Retina (tissue), 1 donor: ENCODE measurements at regions not wholly inside any gene's neighbourhood (a gene's known extent, or its start where the extent isn't known, plus 50 kb on each side); places are given as distances from the start of the nearest gene placed in this dataset.
A peak's percentile ranks its signal among the peaks of the same experiment; 100 is the strongest.
"Not testable (repeated sequence)": the region's sequence is repeated elsewhere in the genome, so short reads cannot be mapped to it uniquely, and the experiment has no call there.

Experiments used
- DNase-seq: peaks from one replicate; pipeline ENCODE4 v3.0.0-alpha.2; 2016

DNA sequence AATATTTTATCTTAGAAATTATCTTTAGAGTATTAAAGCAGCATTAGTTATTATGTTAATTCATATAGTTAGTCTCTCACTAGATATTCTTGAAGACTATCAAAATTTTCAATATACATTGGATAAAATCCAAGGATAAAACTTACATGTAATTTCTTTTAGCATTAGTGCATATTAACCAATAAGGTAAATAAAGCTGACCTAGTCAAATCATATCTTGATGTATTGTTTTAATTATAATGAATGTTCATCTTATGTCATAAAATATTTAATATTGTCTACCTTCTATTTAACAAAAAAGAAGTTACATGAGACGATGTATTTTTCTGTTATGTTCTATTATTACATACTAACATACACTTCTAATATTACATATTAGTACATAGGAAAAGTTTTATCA lies 301.7 kb upstream of the DAB2 start:
- DNase-seq = no peak

DNA sequence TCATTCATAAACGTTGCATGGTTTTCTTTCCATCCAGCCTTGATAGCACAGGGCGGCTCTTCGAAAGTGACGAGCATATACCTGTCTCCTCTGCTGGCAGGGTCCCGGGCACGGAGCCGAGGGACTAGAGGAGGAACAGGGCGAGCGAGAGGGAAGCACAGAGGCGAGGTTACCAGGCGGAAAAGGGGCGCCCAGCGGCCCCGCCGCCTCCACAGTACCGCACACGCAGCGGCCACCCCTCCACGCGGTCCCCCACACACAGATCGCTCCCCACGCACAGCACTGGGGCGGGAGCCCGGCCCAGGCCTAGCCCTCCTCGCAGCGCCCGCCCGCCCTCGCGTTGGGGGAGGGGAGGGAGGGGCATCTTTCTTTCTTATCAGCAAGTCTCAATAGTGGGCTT lies 296.6 kb upstream of the DAB2 start:
- DNase-seq = no peak

DNA sequence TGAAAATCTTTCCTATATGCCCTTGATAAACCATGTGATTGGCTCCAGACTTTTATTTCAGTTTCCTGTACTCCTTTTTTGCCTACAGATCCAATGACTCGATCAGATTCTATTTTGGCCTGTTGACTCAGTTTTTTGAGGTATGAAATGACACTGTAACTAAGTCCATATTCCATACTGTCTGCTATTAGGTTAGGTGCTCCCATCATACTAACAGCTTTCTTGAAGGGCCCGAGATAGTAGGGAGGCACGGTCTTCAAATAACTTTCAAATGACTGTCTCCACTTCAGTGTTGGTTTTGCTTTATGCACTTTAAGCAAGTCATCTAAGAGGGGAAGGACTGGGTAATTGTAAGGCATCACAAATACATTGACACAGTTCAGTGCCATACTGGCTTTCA lies 295.4 kb upstream of the DAB2 start:
- DNase-seq = no peak

DNA sequence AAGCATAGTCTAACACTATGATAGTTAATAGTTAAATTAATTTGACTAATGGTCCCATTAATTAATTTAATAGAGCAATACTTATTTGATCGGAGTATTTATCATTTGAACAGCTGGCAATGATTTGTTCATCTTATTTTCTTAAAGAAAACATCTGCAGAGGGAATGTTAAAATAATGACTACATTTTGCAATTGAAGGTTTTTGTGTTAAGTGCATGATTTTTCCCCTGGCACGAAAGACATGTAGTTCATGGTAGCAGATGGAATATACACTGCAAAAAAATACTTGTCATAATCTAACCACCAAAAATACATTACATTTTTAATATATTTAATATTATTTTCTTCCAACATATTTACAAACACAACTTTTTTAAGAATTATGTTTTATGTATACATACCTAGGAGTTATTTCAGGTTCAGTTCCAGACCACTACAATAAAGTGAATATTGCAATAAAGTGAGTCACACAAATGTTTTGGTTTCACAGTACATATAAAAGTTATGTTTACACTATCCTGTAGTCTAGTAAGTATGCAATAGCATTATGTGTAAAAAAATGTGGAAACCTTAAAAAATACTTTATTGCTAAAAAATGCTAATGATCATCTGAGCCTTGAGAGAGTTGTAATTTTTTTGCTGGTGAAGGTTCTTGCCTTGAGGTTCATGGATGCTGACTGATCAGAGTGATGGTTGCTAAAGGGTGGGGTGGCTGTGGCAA lies 292.6 kb upstream of the DAB2 start:
- DNase-seq = no peak

DNA sequence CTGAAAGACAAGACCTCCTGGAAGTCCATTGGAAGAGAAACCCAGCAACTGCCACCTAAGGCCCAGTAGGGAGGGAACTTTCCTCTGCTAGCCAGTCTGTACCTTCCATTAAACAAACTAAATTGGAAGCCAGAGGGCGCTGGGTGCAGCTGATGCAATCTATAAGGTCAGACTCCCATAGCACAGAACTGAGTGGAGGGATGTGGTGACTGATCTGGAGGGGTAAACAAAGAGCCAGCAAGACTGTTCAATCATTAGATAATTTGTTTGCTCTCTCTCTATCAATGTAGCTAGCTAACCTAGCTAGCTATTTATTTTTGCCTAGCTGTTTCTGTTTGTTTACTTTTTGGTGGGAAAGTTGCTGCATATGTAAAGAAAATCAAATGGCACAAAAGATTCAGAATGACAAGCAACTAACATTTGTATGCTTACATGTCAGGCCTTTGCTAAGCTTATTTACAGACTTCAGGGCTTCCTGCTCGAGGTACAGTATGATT lies 291.8 kb upstream of the DAB2 start:
- peak; percentile 26 for DNase-seq

DNA sequence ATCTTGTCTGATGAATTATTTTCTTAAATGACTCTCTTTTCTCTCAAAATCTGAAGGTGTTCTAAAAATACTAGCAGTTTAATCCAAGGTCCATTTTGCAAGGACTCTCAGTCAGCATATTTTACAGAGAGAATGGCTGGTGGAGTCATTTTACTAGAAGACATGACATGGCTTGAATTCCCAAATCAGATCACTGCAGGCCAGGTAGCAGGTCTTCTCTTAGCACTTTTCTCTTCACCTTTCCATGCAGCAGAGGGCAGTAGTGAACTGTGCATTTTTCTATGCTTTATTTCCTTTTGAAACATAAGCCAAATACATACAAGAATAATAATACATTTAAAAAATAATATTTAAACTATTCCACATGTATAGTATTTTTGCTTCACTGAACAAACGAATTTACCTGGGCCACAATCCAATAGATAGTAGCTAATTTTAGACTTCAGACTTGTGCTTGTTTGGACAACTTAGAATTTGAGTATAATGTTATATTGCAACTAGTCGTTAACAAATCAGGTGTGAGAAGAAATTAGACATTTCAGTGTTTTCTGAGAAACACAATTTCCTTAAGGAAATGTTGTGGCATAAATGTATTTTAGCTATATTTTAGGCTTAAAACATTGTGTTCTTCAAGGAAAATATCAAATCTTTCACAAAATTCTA lies 289.4 kb upstream of the DAB2 start:
- DNase-seq = peak; percentile 28

DNA sequence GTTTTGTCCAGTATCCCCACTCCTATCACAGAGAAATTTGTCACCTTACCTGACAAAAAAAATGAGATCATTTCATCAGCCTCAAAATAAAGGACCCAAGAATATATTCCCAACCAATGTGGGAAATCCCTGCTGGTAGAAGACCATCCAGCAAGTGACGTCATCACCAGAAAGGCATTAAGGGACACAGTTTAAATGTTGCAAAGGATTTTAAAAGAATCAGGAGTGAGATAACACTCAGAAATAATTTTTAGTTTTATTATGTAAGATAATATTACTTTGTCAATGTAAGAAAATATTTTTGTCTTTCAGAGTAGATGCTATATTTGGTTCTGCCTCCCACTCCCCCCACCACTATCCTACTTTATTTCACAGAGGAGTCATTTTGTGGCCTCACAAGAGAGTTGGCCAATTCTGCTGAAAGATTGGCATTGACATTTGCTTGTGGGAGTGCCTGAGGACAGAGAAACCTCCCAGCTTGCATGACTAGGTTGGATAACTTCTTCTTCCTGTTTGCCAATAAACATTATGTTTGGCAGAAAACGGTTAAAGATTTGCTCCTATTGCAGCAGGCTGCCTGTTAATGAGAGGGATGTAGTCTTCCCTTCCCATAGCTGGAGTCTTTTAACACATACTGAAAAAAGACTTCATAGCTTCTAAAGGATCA lies 288.6 kb upstream of the DAB2 start:
- DNase-seq = peak; percentile 5

DNA sequence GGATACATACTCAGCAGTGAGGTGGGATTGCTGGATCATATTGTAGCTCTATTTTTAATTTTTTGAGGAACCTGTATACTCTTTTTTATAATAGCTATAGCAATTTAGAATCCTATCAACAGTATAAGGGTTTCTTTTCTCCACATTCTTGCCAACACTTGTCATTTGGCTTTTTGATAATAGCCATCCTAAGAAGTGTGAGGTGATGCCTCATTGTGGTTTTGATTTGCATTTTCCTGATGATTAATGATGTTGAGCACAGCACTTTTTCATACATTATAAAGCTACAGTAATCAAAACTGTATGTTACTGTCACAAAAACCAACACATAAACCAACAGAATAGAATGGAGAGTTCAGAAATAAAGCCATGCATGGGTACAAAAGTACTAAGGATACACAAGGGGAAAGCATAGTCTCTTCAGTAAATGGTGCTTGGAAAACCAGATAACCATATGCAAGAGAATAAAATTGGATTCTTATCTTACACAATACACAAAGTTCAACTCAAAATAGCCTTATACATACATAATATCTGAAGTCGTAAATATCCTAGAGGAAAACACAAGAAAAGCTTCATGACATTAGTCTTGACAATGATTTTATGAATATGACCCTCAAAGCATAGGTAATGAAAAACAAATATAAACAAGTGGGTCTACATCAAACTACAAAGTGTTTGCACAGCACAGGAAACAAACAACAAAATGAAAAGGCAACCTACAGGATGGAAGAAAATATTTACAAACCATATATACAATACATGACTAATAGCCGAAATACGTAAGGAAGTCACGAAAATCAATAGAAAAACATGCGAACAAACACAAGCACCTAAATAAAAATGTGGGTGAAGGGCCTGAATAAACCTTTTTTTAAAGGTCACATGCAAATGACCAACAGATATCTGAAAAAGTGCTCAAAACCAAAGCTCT lies 287.8 kb upstream of the DAB2 start:
- no peak for DNase-seq

DNA sequence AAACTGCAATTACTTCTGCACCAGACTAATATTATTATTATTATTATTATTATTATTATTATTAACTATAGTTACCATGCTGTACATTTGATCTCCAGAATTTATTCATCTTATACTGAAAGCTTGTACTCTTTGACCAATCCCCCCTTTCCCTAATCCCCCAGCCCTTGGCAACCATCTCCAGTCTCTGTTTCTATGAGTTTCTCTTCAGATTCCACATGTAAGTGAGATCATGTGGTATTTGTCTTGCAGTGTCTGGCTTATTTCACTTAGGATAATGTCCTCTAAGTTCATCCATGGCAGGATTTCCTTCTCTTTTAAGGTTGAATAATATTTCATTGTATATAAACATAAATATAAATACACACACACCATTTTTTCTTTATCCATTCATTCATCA lies 287.0 kb upstream of the DAB2 start:
- no peak for DNase-seq

DNA sequence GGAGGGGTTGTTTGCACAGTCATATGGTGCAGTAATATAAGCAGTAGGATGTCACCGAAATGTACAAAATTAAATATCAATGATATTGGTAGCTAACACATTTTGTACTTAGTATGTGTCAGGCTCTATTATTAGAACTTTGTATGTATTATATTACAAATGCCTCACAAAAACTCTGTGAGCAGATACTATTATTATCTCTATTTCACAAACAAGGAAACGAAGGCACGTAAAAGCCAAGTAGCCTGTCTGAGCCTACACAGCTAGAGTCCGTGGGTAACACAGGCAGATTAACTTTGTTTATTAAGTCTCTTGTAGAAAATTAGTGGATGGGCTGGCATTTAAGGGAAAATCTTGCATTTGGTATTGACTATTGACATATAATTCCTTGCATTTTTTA lies 284.3 kb upstream of the DAB2 start:
- no peak for DNase-seq

DNA sequence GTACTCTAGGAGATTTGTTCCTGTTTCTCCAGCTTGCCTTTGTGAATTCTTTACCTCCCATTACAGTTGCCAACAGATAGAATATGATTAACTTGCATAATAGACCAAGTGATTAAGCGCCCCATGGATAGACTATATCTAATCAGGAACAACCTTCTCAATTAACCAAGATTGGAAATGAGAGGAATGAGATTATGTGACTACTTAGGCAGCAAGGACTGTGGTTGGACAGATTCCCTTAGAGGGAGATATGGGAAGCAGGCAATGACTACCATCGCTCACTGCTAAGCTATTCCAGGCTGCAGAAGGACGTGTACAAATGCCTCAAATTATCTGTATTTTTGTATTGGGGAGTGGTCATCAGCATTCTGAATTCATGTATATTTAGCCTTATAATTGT lies 278.1 kb upstream of the DAB2 start:
- DNase-seq = no peak

DNA sequence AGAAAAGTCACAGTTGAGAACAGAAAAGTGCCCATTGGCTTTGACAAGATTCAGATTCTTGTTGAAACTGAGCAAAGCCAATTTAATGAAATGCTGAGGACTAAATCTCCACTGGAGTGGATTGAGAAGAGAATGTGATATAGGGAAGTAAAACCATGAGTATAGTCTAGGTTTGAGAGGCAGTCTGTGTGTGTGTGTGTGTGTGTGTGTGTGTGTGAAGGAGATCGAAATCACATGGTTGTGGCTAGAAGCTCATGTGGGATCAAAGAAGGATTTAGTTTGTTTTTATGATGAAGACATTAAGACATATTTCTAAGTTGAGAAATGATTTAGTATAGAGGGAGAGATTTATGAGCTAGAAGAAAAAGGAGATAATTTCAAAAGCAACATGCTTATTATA lies 275.7 kb upstream of the DAB2 start:
- DNase-seq = no peak

DNA sequence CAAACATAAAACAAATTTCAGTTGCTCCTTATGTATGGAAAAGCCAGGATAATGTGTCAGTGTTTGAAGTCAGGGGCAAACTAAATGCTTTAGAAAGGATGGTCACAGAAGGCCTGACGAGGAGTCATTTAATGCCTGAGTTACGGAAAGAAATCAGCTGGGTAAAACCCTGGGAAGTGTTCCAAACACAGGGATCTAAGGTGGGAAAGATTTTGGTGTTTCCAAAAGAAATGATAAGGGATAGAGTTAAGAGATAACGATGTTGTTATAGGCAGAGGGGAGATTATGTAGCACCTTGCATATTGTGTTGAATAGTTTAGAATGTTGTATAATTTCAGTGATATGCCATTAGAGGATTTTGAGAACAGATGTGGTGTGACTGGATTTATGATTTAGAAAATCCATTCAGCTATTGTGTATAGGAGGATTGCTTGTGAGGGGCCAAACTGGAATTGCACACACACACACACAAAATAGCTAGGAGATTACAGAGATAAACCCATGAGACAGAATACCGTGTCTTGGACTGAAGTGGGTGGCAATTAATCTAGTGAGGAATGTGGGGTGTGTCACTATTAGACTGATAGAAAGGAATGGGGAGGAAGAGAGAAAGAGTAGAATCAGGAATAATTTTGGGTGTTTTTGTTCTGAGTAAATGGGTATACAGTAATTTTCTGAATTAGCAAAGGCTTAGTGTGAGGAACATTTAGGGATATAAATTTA lies 274.2 kb upstream of the DAB2 start:
- no peak for DNase-seq

DNA sequence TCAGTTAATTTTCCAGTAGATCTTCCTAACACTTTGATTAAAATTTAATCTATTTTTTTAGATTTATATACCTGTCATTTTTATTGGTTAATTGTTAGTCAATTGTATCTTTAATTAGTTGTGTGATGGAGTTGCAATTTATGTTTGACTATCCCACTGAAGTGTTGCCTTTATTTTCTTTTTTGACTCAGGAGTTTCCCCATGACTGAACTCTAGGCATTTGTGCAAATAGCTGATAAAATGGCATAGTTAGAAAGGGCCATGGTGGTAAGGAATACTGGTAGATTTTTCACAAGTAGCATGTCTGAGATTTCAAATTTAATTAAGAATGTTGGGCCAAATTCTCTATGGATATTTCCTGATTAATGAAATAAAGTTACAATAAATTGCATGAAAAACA lies 273.1 kb upstream of the DAB2 start:
- DNase-seq = peak; percentile 3

DNA sequence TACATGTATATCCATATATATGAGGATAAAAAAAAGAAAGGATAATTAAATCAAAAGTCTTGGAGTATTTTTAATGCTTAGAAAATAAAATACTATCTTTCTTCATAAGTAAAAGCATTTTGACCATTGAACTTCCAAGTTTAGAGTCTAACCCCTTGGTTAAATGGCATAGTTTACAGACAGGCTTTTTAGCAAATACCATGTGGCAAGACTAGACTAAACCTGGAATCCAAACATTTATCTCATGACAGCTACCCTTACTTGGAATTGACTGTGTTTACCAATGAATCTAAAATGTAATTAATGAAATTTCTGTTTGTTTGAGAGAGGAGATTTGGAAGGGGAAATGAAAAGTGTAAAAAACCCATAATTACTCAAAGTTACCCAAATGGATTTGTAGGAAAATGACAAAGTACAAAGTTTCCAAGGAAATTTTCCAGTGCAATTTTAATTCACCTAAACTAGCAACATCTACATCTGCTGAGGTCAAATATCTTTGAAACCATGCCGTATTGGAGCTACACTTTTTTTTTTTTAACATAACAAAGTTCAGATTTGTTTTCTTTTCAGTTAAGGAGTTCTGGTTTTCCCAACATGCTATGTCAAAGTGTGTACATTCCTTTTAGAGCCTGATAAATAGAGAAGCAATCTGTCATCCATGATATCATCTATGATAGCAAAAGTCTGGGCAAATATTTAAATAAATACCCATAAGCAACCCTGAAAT lies 272.1 kb upstream of the DAB2 start:
- DNase-seq = no peak

DNA sequence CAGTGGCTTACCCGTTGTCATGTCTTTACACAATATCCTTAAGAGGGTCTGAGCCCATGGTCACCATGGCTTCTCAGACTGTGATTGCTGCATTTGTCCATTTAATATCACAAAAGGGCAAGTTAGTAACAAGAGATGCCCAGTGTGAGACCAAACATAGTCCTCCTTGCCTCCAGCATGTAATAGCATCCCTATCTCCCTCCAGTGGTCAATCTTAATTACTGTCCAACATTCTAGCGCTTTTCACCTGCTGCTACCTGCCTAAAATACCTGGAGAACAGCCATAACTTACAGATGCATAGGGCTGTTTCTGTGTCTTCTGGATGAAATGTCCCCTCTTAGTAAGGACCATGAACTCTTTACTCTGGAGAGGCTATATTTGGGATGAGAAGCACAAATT lies 267.2 kb upstream of the DAB2 start:
- no peak for DNase-seq

DNA sequence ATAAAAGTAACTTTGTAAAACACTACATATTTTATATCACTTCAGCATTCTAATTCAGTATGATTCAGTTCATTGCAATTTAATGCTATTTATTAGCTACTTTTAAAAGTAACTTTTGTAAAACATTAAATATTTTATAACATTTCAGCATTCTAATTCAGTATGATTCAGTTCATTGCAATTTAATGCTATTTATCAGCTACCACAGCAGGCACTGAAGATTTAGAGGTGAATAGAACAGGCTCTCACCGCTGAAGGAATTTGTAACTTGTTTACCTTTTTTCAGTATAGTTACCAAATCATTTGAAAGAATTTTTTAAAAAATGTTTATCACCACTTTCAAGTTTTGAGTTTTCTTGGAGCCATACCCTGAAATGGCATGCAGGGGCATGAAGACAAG lies 266.4 kb upstream of the DAB2 start:
- DNase-seq = no peak

DNA sequence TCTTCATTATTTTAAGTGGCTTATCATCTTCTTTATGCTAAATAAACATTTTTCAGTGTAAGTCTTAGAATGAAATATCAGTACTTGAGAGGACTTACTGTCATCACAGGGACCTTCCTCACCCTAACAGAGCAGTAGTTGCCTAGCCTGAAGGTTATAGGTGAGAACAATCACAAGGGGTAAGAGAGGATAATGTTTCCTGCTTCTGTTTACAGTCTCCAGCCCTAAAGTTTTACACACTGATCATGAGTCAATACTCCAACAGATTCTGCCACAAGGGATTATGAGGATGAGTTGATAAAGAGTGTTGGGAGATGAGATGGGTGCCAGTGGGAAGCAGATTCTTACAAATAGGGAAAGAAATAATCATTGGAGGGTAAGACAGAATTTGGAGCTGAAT lies 265.1 kb upstream of the DAB2 start:
- DNase-seq = no peak

DNA sequence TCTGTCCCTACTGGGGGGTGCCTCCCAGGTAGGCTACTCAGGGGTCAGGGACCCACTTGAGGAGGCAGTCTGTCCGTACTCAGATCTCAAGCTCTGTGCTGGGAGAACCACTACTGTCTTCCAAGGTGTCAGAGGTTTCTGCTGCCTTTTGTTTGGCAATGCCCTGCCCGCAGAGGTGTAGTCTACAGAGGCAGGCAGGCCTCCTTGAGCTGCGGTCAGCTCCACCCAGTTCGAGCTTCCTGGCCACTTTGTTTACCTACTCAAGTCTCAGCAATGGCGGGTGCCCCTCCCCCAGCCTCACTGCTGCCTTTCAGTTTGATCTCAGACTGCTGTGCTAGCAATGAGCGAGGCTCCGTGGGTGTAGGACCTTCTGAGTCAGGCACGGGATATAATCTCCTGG lies 263.1 kb upstream of the DAB2 start:
- DNase-seq = not testable (repeated sequence)

DNA sequence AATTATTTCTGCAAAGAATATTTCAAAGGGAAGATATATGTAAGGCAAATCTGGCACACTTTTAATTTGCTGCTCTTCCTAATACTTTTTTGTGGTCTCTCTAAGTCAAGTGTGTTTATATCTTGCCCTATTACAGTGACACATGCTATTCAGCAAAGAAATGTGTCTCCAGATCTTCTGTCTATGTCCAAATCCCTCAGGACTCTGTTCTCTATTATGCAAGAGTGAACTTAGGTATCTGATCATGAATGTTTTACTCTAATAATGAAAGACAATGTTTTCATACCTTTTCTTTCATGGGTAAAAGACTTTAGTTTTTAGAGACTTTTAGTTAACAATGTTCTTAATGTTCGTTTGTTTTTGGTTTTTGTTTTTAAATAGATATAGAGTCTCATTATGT lies 255.4 kb upstream of the DAB2 start:
- no peak for DNase-seq

DNA sequence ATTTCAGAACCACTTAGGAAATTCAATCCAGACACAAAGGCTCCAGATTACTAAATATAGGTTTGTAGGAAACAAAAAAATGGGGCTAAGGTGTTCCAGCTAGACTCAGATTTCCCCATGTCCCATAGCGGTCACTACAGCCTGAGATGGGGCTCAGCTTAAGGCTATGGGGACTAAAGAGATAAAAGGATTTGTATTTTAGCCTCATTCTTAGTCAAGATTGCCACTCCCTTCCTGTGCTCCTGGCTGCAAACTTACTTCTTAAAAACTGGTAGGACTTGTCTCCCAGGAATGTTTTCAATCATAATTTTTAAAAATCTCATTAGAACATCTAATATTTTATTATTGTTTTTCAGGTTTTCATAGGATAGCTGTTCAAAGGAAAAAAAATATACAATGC lies 253.8 kb upstream of the DAB2 start:
- DNase-seq = no peak

DNA sequence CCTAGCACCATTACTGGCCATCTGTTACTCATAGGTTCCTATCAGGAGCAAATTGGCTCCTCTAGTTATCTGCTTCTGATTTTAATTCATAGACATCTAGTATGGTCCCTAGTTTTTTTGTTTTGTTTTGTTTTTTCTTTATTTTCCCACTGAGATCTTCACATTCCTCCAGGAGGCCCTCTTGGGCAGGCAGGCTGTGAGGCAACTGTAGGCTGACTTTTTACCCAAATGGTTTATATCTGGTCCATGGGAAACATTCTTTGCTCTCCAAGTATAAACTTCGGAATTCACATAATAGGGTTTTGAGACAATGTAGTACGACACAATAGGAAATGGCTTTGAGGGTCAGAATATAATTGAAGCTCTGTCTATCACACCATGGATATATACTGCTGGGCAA lies 250.9 kb upstream of the DAB2 start:
- no peak for DNase-seq
